Ishikawa (cell line): ENCODE measurements at regions not wholly inside any gene's neighbourhood (a gene's known extent, or its start where the extent isn't known, plus 50 kb on each side); places are given as distances from the start of the nearest gene placed in this dataset.

Source experiments
- CEBPB ChIP-seq: IDR thresholded peaks from 2 replicates; pipeline ENCODE4 v1.6.1; 2012
- CREB1 ChIP-seq: IDR thresholded peaks from 2 replicates; pipeline ENCODE4 v1.6.1; 2012; ENCODE audit warnings: low read depth
- TF ChIP-seq, protein P1 (sequence below): IDR thresholded peaks from 2 replicates; pipeline ENCODE4 v1.6.1; 2012
- TF ChIP-seq, protein P2 (sequence below): IDR thresholded peaks from 2 replicates; pipeline ENCODE4 v1.6.1; 2012; ENCODE audit warnings: low read depth, mild to moderate bottlenecking

DNA sequence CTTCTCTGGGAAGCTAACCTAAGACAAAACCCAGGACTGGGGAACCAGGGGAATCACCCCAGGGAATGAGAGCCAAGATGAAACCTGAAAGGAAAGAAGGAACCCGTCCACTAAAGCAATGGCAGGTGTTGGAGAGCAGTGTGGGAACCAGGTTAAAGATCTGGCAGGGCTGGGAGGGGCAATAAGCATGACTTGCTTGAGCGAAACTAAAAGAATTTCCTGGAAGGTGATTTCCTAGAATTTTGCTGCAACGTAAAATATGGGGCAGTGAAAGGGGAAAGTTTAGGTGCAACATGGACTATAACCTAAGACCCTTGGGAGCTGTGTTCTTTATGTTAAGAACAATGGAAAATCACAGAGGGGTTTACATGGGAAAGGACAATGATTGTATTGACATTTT, 126.2 kb upstream of the SSTR4 start:
- TF ChIP-seq, protein P1, sequence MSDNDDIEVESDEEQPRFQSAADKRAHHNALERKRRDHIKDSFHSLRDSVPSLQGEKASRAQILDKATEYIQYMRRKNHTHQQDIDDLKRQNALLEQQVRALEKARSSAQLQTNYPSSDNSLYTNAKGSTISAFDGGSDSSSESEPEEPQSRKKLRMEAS: no peak
- no peak for TF ChIP-seq CEBPB
- TF ChIP-seq, protein P2, sequence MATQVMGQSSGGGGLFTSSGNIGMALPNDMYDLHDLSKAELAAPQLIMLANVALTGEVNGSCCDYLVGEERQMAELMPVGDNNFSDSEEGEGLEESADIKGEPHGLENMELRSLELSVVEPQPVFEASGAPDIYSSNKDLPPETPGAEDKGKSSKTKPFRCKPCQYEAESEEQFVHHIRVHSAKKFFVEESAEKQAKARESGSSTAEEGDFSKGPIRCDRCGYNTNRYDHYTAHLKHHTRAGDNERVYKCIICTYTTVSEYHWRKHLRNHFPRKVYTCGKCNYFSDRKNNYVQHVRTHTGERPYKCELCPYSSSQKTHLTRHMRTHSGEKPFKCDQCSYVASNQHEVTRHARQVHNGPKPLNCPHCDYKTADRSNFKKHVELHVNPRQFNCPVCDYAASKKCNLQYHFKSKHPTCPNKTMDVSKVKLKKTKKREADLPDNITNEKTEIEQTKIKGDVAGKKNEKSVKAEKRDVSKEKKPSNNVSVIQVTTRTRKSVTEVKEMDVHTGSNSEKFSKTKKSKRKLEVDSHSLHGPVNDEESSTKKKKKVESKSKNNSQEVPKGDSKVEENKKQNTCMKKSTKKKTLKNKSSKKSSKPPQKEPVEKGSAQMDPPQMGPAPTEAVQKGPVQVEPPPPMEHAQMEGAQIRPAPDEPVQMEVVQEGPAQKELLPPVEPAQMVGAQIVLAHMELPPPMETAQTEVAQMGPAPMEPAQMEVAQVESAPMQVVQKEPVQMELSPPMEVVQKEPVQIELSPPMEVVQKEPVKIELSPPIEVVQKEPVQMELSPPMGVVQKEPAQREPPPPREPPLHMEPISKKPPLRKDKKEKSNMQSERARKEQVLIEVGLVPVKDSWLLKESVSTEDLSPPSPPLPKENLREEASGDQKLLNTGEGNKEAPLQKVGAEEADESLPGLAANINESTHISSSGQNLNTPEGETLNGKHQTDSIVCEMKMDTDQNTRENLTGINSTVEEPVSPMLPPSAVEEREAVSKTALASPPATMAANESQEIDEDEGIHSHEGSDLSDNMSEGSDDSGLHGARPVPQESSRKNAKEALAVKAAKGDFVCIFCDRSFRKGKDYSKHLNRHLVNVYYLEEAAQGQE: no peak
- TF ChIP-seq CREB1: no peak
